ENCODE measurements at regions not wholly inside any gene's neighbourhood (a gene's known extent, or its start where the extent isn't known, plus 50 kb on each side); places are given as distances from the start of the nearest gene placed in this dataset.

DNA sequence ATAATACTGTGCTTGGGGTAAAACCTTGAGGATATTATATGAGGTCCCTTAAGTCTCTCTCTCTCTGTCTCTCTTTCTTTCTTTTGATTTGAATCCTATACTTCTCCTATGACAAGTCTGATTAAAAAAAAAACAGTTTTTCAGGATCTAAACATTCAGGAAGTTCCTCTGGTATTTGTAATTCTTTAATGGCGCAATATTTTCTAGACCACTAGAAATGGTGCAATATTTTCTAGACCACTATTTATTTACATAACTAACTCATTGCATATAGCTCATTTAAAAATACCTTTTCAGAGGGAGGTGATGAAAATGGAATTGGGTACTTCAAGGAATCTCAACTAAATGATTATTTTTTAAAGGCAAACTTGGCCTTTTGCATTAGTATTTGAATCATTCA lies 1235.3 kb downstream of the GATA3 start:
- TF ChIP-seq GATA2 (IDR thresholded peaks at IDR 0.05; ENCODE audit: low read depth, low read length) (no peak), GATA3 (IDR thresholded peaks at IDR 0.05; ENCODE audit: low read depth, low read length) (no peak)

Data from SH-SY5Y (cell line).